Keratinocyte (primary cell): ENCODE measurements at regions not wholly inside any gene's neighbourhood (a gene's known extent, or its start where the extent isn't known, plus 50 kb on each side); places are given as distances from the start of the nearest gene placed in this dataset.

Experiments used
- DNase-seq: peaks from one replicate; pipeline ENCODE4 v3.0.0-alpha.2; 2011; ENCODE audit warnings: low read depth, missing footprints, low spot score
- FAIRE-seq: peaks from 2 replicates; lab custom pipeline; 2011; peaks lifted over from hg19 to GRCh38; lab: Jason Lieb, UNC
- H2AFZ ChIP-seq: 2 replicates; pipeline ENCODE4 v1.6.0; 2012; ENCODE audit warnings: low read length, control low read depth, inconsistent platforms; ENCODE audit not compliant: control insufficient read depth
- H3K27ac ChIP-seq: 2 replicates; pipeline ENCODE4 v1.5.1; 2011; ENCODE audit warnings: low read length; ENCODE audit not compliant: control insufficient read depth, insufficient read depth
- H3K27me3 ChIP-seq: 3 replicates; pipeline ENCODE4 v1.6.0; 2011; ENCODE audit warnings: low read length; ENCODE audit not compliant: control insufficient read depth, insufficient read depth; ENCODE audit errors: extremely low read depth
- H3K36me3 ChIP-seq, 2 experiments: 2 replicates in 1 of 2; 3 replicates in 1 of 2; pipeline ENCODE4 v1.5.1; 2011; ENCODE audit warnings: low read length in 2 of 2, mild to moderate bottlenecking in 1 of 2; ENCODE audit not compliant: control insufficient read depth in 2 of 2, insufficient read depth in 2 of 2; ENCODE audit errors: extremely low read depth in 1 of 2
- H3K4me1 ChIP-seq: 3 replicates; pipeline ENCODE4 v1.5.1; 2011; ENCODE audit warnings: low read length; ENCODE audit not compliant: control insufficient read depth, insufficient read depth; ENCODE audit errors: extremely low read depth
- H3K4me2 ChIP-seq: 3 replicates; pipeline ENCODE4 v1.6.0; 2011; ENCODE audit warnings: low read depth, low read length; ENCODE audit not compliant: control insufficient read depth, insufficient read depth; ENCODE audit errors: extremely low read depth
- H3K4me3 ChIP-seq, 3 experiments: fragments of 200-600 bp in 1 of 3; sonication (generic) in 1 of 3; 2 replicates in 2 of 3; 3 replicates in 1 of 3; pipeline ENCODE4 v1.5.1; 2011 to 2016; ENCODE audit warnings: low read length in 3 of 3, mild to moderate bottlenecking in 3 of 3, control low read depth in 2 of 3, inconsistent platforms in 1 of 3, low read depth in 1 of 3, mixed read lengths in 1 of 3, mixed run types in 1 of 3, moderate library complexity in 1 of 3; ENCODE audit not compliant: control insufficient read depth in 2 of 3, insufficient read depth in 2 of 3; ENCODE audit errors: extremely low read depth in 1 of 3
- H3K79me2 ChIP-seq: 2 replicates; pipeline ENCODE4 v1.6.0; 2012; ENCODE audit warnings: low read length; ENCODE audit not compliant: control insufficient read depth, insufficient read depth
- H3K9ac ChIP-seq: 3 replicates; pipeline ENCODE4 v1.6.0; 2011; ENCODE audit warnings: low read length; ENCODE audit not compliant: control insufficient read depth, insufficient read depth; ENCODE audit errors: extremely low read depth
- H3K9me1 ChIP-seq: 3 replicates; pipeline ENCODE4 v1.6.0; 2011; ENCODE audit warnings: low read length; ENCODE audit not compliant: control insufficient read depth, insufficient read depth; ENCODE audit errors: extremely low read depth
- H3K9me3 ChIP-seq: 2 replicates; pipeline ENCODE4 v1.5.1; 2012; ENCODE audit warnings: low read depth, low read length; ENCODE audit not compliant: control insufficient read depth
- H4K20me1 ChIP-seq: 3 replicates; pipeline ENCODE4 v1.6.0; 2011; ENCODE audit warnings: low read length; ENCODE audit not compliant: control insufficient read depth, insufficient read depth; ENCODE audit errors: extremely low read depth
- EZH2 ChIP-seq: IDR thresholded peaks from one replicate; pipeline ENCODE4 v1.6.1; 2012; ENCODE audit warnings: inconsistent platforms, mild to moderate bottlenecking, low read length, moderate library complexity
- dilution Hi-C: fragments of 300-500 bp; cut with MboI; formaldehyde crosslinking; loops from one replicate; pipeline ENCODE4 v1.7.0; 2020; ENCODE audit warnings: low sequenced_read_pairs; ENCODE audit not compliant: extremely low pct_ligation_motif_present
- TF ChIP-seq, protein P1 (sequence below), 3 experiments: IDR thresholded peaks in 1 of 3; conservative IDR thresholded peaks in 1 of 3; optimal IDR thresholded peaks in 1 of 3; 2 replicates in 2 of 3; 3 replicates in 1 of 3; pipeline versions ENCODE3 to v1.5.1; 2011; ENCODE audit warnings: low read length in 3 of 3, mild to moderate bottlenecking in 3 of 3, moderate library complexity in 2 of 3, control low read depth in 1 of 3, inconsistent platforms in 1 of 3; ENCODE audit not compliant: insufficient read depth in 2 of 3; ENCODE audit errors: extremely low read depth in 1 of 3

DNA sequence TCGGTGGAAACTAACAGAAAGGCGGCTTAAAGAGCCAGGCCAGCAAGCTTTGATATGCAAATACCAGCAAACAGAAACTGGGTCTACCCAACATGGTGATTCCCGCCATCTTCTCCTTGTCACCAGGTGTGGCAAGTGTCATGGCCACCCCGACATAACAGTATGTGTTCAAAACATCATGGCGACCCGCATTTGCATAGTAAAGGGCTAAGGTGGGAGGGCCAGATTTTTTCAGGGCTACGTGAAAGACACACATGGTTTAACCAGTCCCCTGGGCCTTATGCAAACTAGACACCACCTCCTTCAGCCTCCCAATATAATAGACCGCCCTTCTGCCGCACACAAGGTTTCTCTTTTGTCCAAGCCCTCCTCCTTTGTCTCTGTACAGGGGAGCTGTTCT, 260.4 kb downstream of the METTL4 start:
- DNase-seq (no peak), FAIRE-seq (no peak)
- Histone ChIP-seq H3K4me2 (no peak overlapping the region), H3K27me3 (no peaks in the 10 kb centered on the region), H3K4me3 (no peak overlapping the region), H3K4me1 (no peaks in the 10 kb centered on the region), H3K27ac (no peak overlapping the region), H4K20me1 (no peaks in the 10 kb centered on the region), H3K36me3 (no peaks in the 10 kb centered on the region), H2AFZ (no peak overlapping the region), H3K79me2 (no peaks in the 10 kb centered on the region), H3K9me3 (no peaks in the 10 kb centered on the region), H3K9me1 (no peaks in the 10 kb centered on the region), H3K9ac (no peak overlapping the region)
- no peak for TF ChIP-seq EZH2
- TF ChIP-seq, protein P1, sequence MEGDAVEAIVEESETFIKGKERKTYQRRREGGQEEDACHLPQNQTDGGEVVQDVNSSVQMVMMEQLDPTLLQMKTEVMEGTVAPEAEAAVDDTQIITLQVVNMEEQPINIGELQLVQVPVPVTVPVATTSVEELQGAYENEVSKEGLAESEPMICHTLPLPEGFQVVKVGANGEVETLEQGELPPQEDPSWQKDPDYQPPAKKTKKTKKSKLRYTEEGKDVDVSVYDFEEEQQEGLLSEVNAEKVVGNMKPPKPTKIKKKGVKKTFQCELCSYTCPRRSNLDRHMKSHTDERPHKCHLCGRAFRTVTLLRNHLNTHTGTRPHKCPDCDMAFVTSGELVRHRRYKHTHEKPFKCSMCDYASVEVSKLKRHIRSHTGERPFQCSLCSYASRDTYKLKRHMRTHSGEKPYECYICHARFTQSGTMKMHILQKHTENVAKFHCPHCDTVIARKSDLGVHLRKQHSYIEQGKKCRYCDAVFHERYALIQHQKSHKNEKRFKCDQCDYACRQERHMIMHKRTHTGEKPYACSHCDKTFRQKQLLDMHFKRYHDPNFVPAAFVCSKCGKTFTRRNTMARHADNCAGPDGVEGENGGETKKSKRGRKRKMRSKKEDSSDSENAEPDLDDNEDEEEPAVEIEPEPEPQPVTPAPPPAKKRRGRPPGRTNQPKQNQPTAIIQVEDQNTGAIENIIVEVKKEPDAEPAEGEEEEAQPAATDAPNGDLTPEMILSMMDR (optimal IDR thresholded peaks at IDR 0.05 in 1 of 3, IDR thresholded peaks at IDR 0.05 in 1 of 3, conservative IDR thresholded peaks at IDR 0.05 in 1 of 3; ENCODE audit: extremely low read depth in 1 of 3, insufficient read depth in 2 of 3, low read length in 3 of 3), result no peak
- dilution Hi-C loops, result no loop called here

- dilution Hi-C loops, result no loop called here
These were observed 258.9 kb downstream of the METTL4 start for GRCh38 chr18:2312440-2312839.

More at GRCh38 chr18:2312440-2312839, 258.9 kb downstream of the METTL4 start:
- Histone ChIP-seq H3K9me1 (no peaks in the 10 kb centered on the region), H2AFZ (no peak overlapping the region), H3K4me2 (no peak overlapping the region), H3K79me2 (no peaks in the 10 kb centered on the region), H3K4me3 (no peak overlapping the region), H4K20me1 (no peaks in the 10 kb centered on the region), H3K9me3 (no peaks in the 10 kb centered on the region), H3K27ac (no peak overlapping the region), H3K36me3 (no peaks in the 10 kb centered on the region), H3K9ac (no peak overlapping the region), H3K4me1 (no peaks in the 10 kb centered on the region), H3K27me3 (no peaks in the 10 kb centered on the region)
- TF ChIP-seq, protein P1 (optimal IDR thresholded peaks at IDR 0.05 in 1 of 3, IDR thresholded peaks at IDR 0.05 in 1 of 3, conservative IDR thresholded peaks at IDR 0.05 in 1 of 3; ENCODE audit: extremely low read depth in 1 of 3, insufficient read depth in 2 of 3, low read length in 3 of 3), result no peak
- no peak for TF ChIP-seq EZH2
- no peak for FAIRE-seq
- no peak for DNase-seq
